OCI-LY3 (cell line): ENCODE measurements at regions not wholly inside any gene's neighbourhood (a gene's known extent, or its start where the extent isn't known, plus 50 kb on each side); places are given as distances from the start of the nearest gene placed in this dataset.

Experiments
- H2AFZ ChIP-seq: fragments of 200-600, 300-600 bp; shearing (Covaris generic); 2 replicates; pipeline ENCODE4 v1.6.0; 2014; ENCODE audit warnings: antibody characterized with exemption, low read depth, low read length
- H3K27ac ChIP-seq: fragments of 200-600, 300-600 bp; sonication (generic); 2 replicates; pipeline ENCODE4 v1.5.1; 2014; ENCODE audit warnings: mild to moderate bottlenecking, low read length, moderate library complexity, mixed read lengths
- H3K27me3 ChIP-seq: fragments of 200-600, 300-600 bp; sonication (generic); 2 replicates; pipeline ENCODE4 v1.6.1; 2014; ENCODE audit warnings: low read depth, low read length, mixed read lengths
- H3K36me3 ChIP-seq: fragments of 200-600, 300-600 bp; sonication (generic); replicated peaks from 2 replicates; pipeline ENCODE3; 2014; ENCODE audit warnings: low read depth, low read length, mixed read lengths
- H3K4me1 ChIP-seq: fragments of 300-600, 200-600 bp; sonication (generic); 2 replicates; pipeline ENCODE4 v1.6.1; 2014; ENCODE audit warnings: low read length, mixed read lengths
- H3K4me2 ChIP-seq: fragments of 200-600, 300-600 bp; sonication (generic); 2 replicates; pipeline ENCODE4 v1.6.1; 2014; ENCODE audit warnings: low read length, mixed read lengths
- H3K4me3 ChIP-seq: fragments of 300-600, 200-600 bp; sonication (generic); 2 replicates; pipeline ENCODE4 v1.5.1; 2014; ENCODE audit warnings: antibody characterized with exemption, mild to moderate bottlenecking, low read length, moderate library complexity
- H3K79me2 ChIP-seq: fragments of 300-600, 200-600 bp; shearing (Covaris generic); 2 replicates; pipeline ENCODE4 v1.6.1; 2014; ENCODE audit warnings: mild to moderate bottlenecking, low read length, mixed read lengths
- H3K9ac ChIP-seq: fragments of 300-600, 200-600 bp; shearing (Covaris generic); 2 replicates; pipeline ENCODE4 v1.6.0; 2014; ENCODE audit warnings: mild to moderate bottlenecking, low read length, moderate library complexity
- H3K9me3 ChIP-seq: fragments of 200-600, 300-600 bp; shearing (Covaris generic); 2 replicates; pipeline ENCODE4 v1.6.1; 2014; ENCODE audit warnings: low read length, mixed read lengths; ENCODE audit not compliant: insufficient read depth
- H4K20me1 ChIP-seq: fragments of 200-600, 300-600 bp; sonication (generic); 2 replicates; pipeline ENCODE4 v1.6.1; 2016; ENCODE audit warnings: low read length, mixed read lengths; ENCODE audit not compliant: insufficient read depth
- EZH2phosphoT487 ChIP-seq: fragments of 200-600 bp; shearing (Covaris generic); IDR thresholded peaks from 2 replicates; pipeline ENCODE4 v1.6.1; 2018; ENCODE audit warnings: antibody characterized with exemption, mixed run types, low read depth
- TF ChIP-seq, protein P1 (sequence below): fragments of 200-600, 300-600 bp; sonication (generic); IDR thresholded peaks from 2 replicates; pipeline ENCODE4 v1.5.1; 2014; ENCODE audit warnings: antibody characterized with exemption, low read length, low read depth

DNA sequence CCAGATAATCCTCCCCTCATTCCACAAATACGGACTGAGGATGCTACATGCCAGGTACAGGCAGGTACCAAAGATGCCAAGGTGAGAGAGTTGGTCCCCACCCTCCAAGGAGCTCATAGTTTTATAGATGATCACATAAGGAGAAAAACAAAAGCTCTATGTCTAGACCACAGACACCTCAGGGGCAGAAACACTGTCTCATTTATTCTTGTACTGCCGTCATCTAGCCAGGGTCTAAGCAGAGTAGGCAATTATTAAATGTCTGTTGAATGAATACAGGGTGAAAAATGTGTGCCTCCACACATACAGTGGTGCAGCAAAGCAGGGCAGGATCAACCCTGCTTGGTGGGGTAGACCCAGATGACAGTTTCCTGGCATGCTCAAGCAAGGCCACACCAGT, 439.8 kb upstream of the JARID2 start:
- no peak overlapping the region for H3K9ac ChIP-seq
- H3K27ac ChIP-seq, result no peak overlapping the region
- H3K9me3 ChIP-seq, result no peaks in the 10 kb centered on the region; the same call in 1 of the 2 replicates
- no peaks in the 10 kb centered on the region for H3K79me2 ChIP-seq
- no peak for TF ChIP-seq EZH2phosphoT487
- TF ChIP-seq, protein P1, sequence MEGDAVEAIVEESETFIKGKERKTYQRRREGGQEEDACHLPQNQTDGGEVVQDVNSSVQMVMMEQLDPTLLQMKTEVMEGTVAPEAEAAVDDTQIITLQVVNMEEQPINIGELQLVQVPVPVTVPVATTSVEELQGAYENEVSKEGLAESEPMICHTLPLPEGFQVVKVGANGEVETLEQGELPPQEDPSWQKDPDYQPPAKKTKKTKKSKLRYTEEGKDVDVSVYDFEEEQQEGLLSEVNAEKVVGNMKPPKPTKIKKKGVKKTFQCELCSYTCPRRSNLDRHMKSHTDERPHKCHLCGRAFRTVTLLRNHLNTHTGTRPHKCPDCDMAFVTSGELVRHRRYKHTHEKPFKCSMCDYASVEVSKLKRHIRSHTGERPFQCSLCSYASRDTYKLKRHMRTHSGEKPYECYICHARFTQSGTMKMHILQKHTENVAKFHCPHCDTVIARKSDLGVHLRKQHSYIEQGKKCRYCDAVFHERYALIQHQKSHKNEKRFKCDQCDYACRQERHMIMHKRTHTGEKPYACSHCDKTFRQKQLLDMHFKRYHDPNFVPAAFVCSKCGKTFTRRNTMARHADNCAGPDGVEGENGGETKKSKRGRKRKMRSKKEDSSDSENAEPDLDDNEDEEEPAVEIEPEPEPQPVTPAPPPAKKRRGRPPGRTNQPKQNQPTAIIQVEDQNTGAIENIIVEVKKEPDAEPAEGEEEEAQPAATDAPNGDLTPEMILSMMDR, result no peak
- H4K20me1 ChIP-seq, result no peaks in the 10 kb centered on the region
- H3K4me2 ChIP-seq, result no peak overlapping the region
- H3K27me3 ChIP-seq, result no peaks in the 10 kb centered on the region
- H3K4me3 ChIP-seq, result no peak overlapping the region
- H2AFZ ChIP-seq, result no peak overlapping the region
- H3K4me1 ChIP-seq, result no peaks in the 10 kb centered on the region
- H3K36me3 ChIP-seq, result no peaks in the 10 kb centered on the region

DNA sequence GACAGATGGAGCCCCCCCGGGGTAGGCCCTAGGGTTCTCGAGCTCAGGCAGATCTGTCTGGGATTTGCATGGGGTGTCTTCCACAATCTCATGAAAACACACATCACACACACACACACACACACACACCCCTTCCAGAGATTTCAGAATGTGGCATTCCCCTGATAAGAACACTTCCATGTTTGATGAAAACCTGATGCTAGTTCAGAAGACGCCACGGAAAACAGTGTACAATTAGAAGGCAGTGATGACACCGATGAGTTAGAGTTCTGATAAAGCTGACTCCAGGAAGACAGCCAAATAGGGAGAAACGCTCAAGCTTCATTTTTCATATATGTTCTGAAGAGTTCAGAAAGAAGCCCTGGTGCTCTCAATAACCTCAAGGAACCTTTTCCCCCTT, 438.7 kb upstream of the JARID2 start:
- Histone ChIP-seq H3K9ac (no peak overlapping the region), H3K79me2 (no peaks in the 10 kb centered on the region), H3K27me3 (no peaks in the 10 kb centered on the region), H3K27ac (no peak overlapping the region), H3K36me3 (no peaks in the 10 kb centered on the region), H2AFZ (no peak overlapping the region), H4K20me1 (no peaks in the 10 kb centered on the region), H3K4me1 (no peaks in the 10 kb centered on the region), H3K4me2 (no peak overlapping the region), H3K4me3 (no peak overlapping the region), H3K9me3 (no peaks in the 10 kb centered on the region; the same call in 1 of the 2 replicates)
- TF ChIP-seq EZH2phosphoT487, result no peak
- TF ChIP-seq, protein P1, result no peak

DNA sequence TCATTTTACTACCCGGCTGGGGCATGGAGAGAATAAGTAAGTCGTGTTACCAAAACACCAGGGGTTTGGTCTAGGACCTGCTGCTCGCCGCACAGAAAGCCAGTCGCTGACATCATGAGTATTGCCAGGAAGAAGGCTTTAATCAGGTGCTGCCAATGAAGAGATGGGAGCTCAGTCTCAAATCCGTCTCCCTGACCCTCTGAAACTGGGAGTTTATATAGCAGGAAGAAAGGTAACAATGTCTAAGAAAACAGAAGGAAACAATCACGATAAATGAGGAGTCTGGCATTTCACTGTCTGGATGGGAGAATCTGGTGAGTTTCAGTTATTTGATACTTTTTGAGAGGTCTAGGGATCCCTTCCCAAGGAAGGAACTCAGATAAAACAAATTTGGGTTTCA, 437.9 kb upstream of the JARID2 start:
- Histone ChIP-seq H3K4me3 (no peak overlapping the region), H3K79me2 (no peaks in the 10 kb centered on the region), H4K20me1 (no peaks in the 10 kb centered on the region), H3K27ac (no peak overlapping the region), H3K9ac (no peak overlapping the region), H3K36me3 (no peaks in the 10 kb centered on the region), H3K9me3 (no peaks in the 10 kb centered on the region; the same call in 1 of the 2 replicates), H2AFZ (no peak overlapping the region), H3K4me2 (no peak overlapping the region), H3K4me1 (no peaks in the 10 kb centered on the region), H3K27me3 (no peaks in the 10 kb centered on the region)
- TF ChIP-seq EZH2phosphoT487, result no peak
- TF ChIP-seq, protein P1, result no peak

DNA sequence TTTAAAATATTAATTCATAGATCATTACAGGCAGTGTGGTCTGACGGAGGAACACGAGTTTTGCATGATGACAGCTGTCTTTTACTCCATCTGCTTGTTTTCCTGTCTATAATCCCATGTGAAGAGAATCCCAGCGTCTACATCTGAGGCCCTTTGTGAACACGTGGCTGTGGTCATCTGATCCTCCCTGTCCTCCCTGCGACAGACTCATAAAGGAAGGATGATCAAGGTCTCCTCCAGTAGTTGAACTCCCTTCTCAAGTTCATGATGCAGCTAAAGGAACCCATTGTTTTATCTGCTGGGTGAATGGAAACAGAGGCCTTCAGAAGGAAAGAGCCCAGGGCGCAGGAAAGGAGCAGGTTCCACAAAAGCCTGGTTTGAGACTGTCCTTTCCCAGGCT, 435.8 kb upstream of the JARID2 start:
- H3K4me2 ChIP-seq, result no peak overlapping the region
- H2AFZ ChIP-seq, result no peak overlapping the region
- no peak overlapping the region for H3K4me3 ChIP-seq
- H3K27ac ChIP-seq, result no peak overlapping the region
- H3K36me3 ChIP-seq, result no peaks in the 10 kb centered on the region
- H3K79me2 ChIP-seq, result no peaks in the 10 kb centered on the region
- H3K4me1 ChIP-seq, result no peaks in the 10 kb centered on the region
- no peaks in the 10 kb centered on the region for H4K20me1 ChIP-seq
- H3K9me3 ChIP-seq, result no peaks in the 10 kb centered on the region; the same call in 1 of the 2 replicates
- TF ChIP-seq, protein P1, result no peak
- no peak for TF ChIP-seq EZH2phosphoT487
- no peaks in the 10 kb centered on the region; the same call in 1 of the 2 replicates for H3K27me3 ChIP-seq
- H3K9ac ChIP-seq, result no peak overlapping the region
